CD4-positive, alpha-beta T cell (primary cell): ENCODE measurements at regions not wholly inside any gene's neighbourhood (a gene's known extent, or its start where the extent isn't known, plus 50 kb on each side); places are given as distances from the start of the nearest gene placed in this dataset.

Experiments used
- ATAC-seq: fragments of 200-7000 bp; cut with Tn5 transposase; one replicate; pipeline ENCODE4 v1.10.0; 2022; ENCODE audit warnings: mild to moderate bottlenecking; ENCODE audit not compliant: poor library complexity
- CTCF ChIA-PET: fragments of 350-600 bp; sonication (Branson Sonifier 250); formaldehyde crosslinking; loops from one replicate; lab custom pipeline; 2021; ENCODE audit warnings: antibody characterized with exemption, inconsistent platforms; lab: Charles Lee
- POLR2A ChIA-PET: fragments of 350-600 bp; sonication (Branson Sonifier 250); formaldehyde crosslinking; loops from one replicate; lab custom pipeline; 2021; ENCODE audit warnings: antibody characterized with exemption, inconsistent platforms; lab: Charles Lee
- DNase-seq, 14 experiments: peaks; one replicate each; pipeline ENCODE4 v3.0.0-alpha.2; 2013 to 2020; ENCODE audit warnings: mixed read lengths in 2 of 14
- H3K27ac ChIP-seq, 2 donors: one replicate each; pipeline versions ENCODE4 v1.5.1 to v1.7.0; 2013; ENCODE audit warnings: low read length in 2 of 2, low read depth in 1 of 2, mild to moderate bottlenecking in 1 of 2
- H3K27me3 ChIP-seq, 2 experiments: 1 replicate in 1 of 2; 2 replicates in 1 of 2; pipeline versions ENCODE4 v1.6.1 to v1.7.0; 2013; ENCODE audit warnings: low read length in 2 of 2, control low read depth in 1 of 2, mild to moderate bottlenecking in 1 of 2, moderate library complexity in 1 of 2; ENCODE audit not compliant: insufficient read depth in 2 of 2, control insufficient read depth in 1 of 2
- H3K36me3 ChIP-seq: one replicate; pipeline ENCODE4 v1.6.1; 2013; ENCODE audit warnings: low read length, control low read depth; ENCODE audit not compliant: insufficient read depth
- H3K4me1 ChIP-seq: one replicate; pipeline ENCODE4 v1.6.1; 2013; ENCODE audit warnings: low read length, control low read depth; ENCODE audit not compliant: insufficient read depth
- H3K4me3 ChIP-seq: one replicate; pipeline ENCODE4 v1.5.1; 2013; ENCODE audit warnings: mild to moderate bottlenecking, low read length, moderate library complexity
- H3K9me3 ChIP-seq, 2 experiments: 1 replicate in 1 of 2; 2 replicates in 1 of 2; pipeline versions ENCODE4 v1.6.1 to v1.7.0; 2013; ENCODE audit warnings: low read length in 2 of 2, mild to moderate bottlenecking in 2 of 2, control low read depth in 1 of 2, moderate library complexity in 1 of 2; ENCODE audit not compliant: control insufficient read depth in 1 of 2, insufficient read depth in 1 of 2
- H3K27ac Mint-ChIP-seq: one replicate; pipeline ENCODE4 v1.8.0; 2020; ENCODE audit warnings: mixed read lengths
- H3K27me3 Mint-ChIP-seq: one replicate; pipeline ENCODE4 v1.8.0; 2021; ENCODE audit warnings: mixed read lengths
- H3K36me3 Mint-ChIP-seq: one replicate; pipeline ENCODE4 v1.8.0; 2021; ENCODE audit warnings: low read depth, mixed read lengths
- H3K4me1 Mint-ChIP-seq: one replicate; pipeline ENCODE4 v1.8.0; 2021; ENCODE audit warnings: low read depth, mixed read lengths
- H3K4me3 Mint-ChIP-seq: one replicate; pipeline ENCODE4 v1.8.0; 2020; ENCODE audit warnings: mild to moderate bottlenecking, mixed read lengths
- H3K9me3 Mint-ChIP-seq: one replicate; pipeline ENCODE4 v1.8.0; 2020; ENCODE audit warnings: mixed read lengths
- intact Hi-C, 2 experiments: fragments of 100-400 bp; cut with DNase I in 1 of 2; cut with micrococcal nuclease in 1 of 2; formaldehyde crosslinking; loops; one replicate each; pipeline versions ENCODE4 v1.15.1 to v1.9.0; 2023 to 2025; cut with DNase I, micrococcal nuclease
- TF ChIP-seq, protein P1 (sequence below): fragments of 200-600 bp; IDR thresholded peaks from one replicate; pipeline ENCODE4 v1.8.0; 2022; ENCODE audit warnings: antibody characterized with exemption, mild to moderate bottlenecking

DNA sequence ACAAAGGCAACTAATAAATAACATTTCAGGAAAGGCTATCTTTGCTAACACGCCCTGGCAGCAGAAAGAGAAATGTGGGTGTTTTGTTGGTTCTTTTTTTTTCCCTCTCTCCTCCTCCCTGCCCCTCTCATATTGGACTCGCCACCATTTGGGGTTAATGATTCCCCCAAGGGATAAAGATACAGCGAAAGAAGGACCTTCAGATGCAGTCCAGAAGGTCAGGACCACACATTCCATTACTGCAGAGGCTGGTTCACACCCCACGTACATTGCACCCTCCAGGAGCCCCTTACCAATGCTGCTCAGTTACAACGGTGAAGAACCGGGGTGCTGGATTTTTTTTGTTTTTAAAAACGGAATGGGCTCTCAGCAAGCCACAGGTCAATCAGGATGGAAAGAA lies 156.9 kb upstream of the TIAM1 start:
- Histone ChIP-seq H3K4me3 (no peak overlapping the region), H3K36me3 (no peaks in the 10 kb centered on the region), H3K27me3 (no peaks in the 10 kb centered on the region), H3K4me1 (peaks cover 6% of the 10 kb centered on the region), H3K27ac (no peak overlapping the region), H3K9me3 (no peaks in the 10 kb centered on the region)
- ChIA-PET POLR2A (interaction anchor here (0.7 kb wide), 1 partner anchor 13 kb away, joined by 4 read pairs; no protein-coding TSS in a partner anchor), CTCF (no interaction called here)
- H3K36me3 Mint-ChIP-seq, result no peaks in the 10 kb centered on the region
- ATAC-seq (no peak), DNase-seq (no peak)
- no peak overlapping the region for H3K4me3 Mint-ChIP-seq
- no peaks in the 10 kb centered on the region for H3K27me3 Mint-ChIP-seq
- peaks cover 9% of the 10 kb centered on the region for H3K4me1 Mint-ChIP-seq
- H3K27ac Mint-ChIP-seq, result no peak overlapping the region
- H3K9me3 Mint-ChIP-seq, result no peaks in the 10 kb centered on the region
- TF ChIP-seq, protein P1, sequence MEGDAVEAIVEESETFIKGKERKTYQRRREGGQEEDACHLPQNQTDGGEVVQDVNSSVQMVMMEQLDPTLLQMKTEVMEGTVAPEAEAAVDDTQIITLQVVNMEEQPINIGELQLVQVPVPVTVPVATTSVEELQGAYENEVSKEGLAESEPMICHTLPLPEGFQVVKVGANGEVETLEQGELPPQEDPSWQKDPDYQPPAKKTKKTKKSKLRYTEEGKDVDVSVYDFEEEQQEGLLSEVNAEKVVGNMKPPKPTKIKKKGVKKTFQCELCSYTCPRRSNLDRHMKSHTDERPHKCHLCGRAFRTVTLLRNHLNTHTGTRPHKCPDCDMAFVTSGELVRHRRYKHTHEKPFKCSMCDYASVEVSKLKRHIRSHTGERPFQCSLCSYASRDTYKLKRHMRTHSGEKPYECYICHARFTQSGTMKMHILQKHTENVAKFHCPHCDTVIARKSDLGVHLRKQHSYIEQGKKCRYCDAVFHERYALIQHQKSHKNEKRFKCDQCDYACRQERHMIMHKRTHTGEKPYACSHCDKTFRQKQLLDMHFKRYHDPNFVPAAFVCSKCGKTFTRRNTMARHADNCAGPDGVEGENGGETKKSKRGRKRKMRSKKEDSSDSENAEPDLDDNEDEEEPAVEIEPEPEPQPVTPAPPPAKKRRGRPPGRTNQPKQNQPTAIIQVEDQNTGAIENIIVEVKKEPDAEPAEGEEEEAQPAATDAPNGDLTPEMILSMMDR, result no peak
- intact Hi-C loops, result no loop called here

DNA sequence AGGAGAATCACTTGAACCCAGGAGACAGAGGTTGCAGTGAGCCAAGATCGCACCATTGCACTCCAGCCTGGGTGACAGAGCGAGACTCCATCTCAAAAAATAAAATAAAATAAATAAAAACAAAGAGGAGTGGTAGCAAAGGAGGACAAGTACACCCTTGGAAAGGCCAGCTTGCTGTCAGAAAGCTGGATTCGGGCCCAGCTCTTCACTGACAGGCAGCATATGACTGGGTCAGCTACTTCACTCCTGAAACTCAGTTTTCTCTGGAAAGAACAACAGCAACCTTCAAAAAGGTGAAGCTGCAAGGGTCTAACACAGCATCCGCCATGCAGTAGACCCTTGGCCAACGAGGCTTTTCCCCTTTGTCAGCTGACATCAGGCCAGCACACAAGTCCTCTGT lies 156.0 kb upstream of the TIAM1 start:
- Mint-ChIP-seq H3K9me3 (no peaks in the 10 kb centered on the region), H3K27ac (no peak overlapping the region), H3K4me3 (no peak overlapping the region), H3K27me3 (no peaks in the 10 kb centered on the region), H3K4me1 (peaks cover 2% of the 10 kb centered on the region), H3K36me3 (no peaks in the 10 kb centered on the region)
- CTCF ChIA-PET, result no interaction called here
- Histone ChIP-seq H3K4me1 (no peaks in the 10 kb centered on the region), H3K27me3 (no peaks in the 10 kb centered on the region), H3K4me3 (no peak overlapping the region), H3K36me3 (no peaks in the 10 kb centered on the region), H3K27ac (no peak overlapping the region), H3K9me3 (no peaks in the 10 kb centered on the region)
- no peak for DNase-seq
- no peak for ATAC-seq
- intact Hi-C loops, result no loop called here
- POLR2A ChIA-PET, result interaction anchor here (0.6 to 0.7 kb wide), 2 partner anchors 12 to 59 kb away, joined by 3 to 4 read pairs; no protein-coding TSS in a partner anchor
- TF ChIP-seq, protein P1, result no peak

DNA sequence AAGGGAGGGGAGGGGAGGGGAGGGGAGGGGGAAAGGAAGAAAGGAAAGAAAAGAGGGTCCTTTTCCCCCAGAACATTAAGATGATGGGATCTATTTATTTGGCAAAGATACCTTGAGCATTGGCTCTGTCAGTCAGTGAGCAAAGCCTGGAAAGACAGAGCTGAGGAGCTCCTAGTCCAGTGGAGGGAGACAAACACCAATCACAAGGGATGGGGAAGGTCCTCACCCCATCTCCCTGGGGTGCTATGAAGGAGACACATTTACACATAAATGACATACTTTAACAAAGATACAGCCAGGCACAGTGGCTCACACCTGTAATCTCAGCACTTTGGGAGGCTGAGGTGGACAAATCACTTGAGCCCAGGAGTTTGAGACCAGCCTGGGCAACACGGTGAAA lies 154.9 kb upstream of the TIAM1 start:
- Histone ChIP-seq H3K27me3 (no peaks in the 10 kb centered on the region), H3K4me3 (no peak overlapping the region), H3K36me3 (no peaks in the 10 kb centered on the region), H3K4me1 (no peaks in the 10 kb centered on the region), H3K27ac (no peak overlapping the region), H3K9me3 (no peaks in the 10 kb centered on the region)
- ATAC-seq, result no peak
- Mint-ChIP-seq H3K9me3 (no peaks in the 10 kb centered on the region), H3K27ac (no peak overlapping the region), H3K36me3 (no peaks in the 10 kb centered on the region), H3K4me3 (no peak overlapping the region), H3K4me1 (no peaks in the 10 kb centered on the region), H3K27me3 (no peaks in the 10 kb centered on the region)
- CTCF ChIA-PET, result no interaction called here
- DNase-seq, result no peak
- POLR2A ChIA-PET, result no interaction called here
- TF ChIP-seq, protein P1, result no peak
- intact Hi-C loops, result no loop called here
